HEK293 (cell line): ENCODE measurements at regions not wholly inside any gene's neighbourhood (a gene's known extent, or its start where the extent isn't known, plus 50 kb on each side); places are given as distances from the start of the nearest gene placed in this dataset.

Source experiments
- CTCF ChIA-PET: fragments of 350-600 bp; formaldehyde crosslinking; extraction: SDS; loops from one replicate; lab custom pipeline; 2021; ENCODE audit warnings: antibody characterized with exemption; lab: Yijun Ruan, JAX
- POLR2A ChIA-PET: fragments of 300-600 bp; formaldehyde crosslinking; extraction: SDS; loops from one replicate; lab custom pipeline; 2020; ENCODE audit warnings: antibody characterized with exemption, inconsistent platforms; lab: Yijun Ruan, JAX
- H3K27ac ChIP-seq: fragments of 200-500 bp; sonication (Bioruptor generic); 2 replicates; pipeline ENCODE4 v1.5.1; 2014; ENCODE audit warnings: low read depth, low read length, control low read depth, inconsistent platforms; ENCODE audit errors: extremely low read depth
- H3K36me3 ChIP-seq, 2 experiments: fragments of 200-500 bp in 1 of 2; sonication (Bioruptor generic) in 1 of 2; 1 replicate in 1 of 2; 2 replicates in 1 of 2; pipeline ENCODE4 v1.5.1; 2014 to 2017; ENCODE audit warnings: inconsistent platforms in 2 of 2, low read length in 2 of 2; ENCODE audit not compliant: control insufficient read depth in 2 of 2, insufficient read depth in 1 of 2
- H3K4me1 ChIP-seq: fragments of 200-500 bp; sonication (Bioruptor generic); 2 replicates; pipeline ENCODE4 v1.5.1; 2014; ENCODE audit warnings: mild to moderate bottlenecking, low read length, inconsistent platforms; ENCODE audit not compliant: control insufficient read depth, insufficient read depth
- H3K4me3 ChIP-seq: 2 replicates; pipeline ENCODE4 v1.5.1; 2011; ENCODE audit warnings: low read depth, mild to moderate bottlenecking, control low read depth, low read length, moderate library complexity
- H3K9me3 ChIP-seq: fragments of 200-500 bp; sonication (Bioruptor generic); 2 replicates; pipeline ENCODE4 v1.5.1; 2014; ENCODE audit warnings: low read depth, low read length, inconsistent platforms; ENCODE audit not compliant: control insufficient read depth, insufficient read depth
- KLF8 ChIP-seq: fragments of 450-650 bp; formaldehyde crosslinking; IDR thresholded peaks from 2 replicates; pipeline ENCODE4 v1.5.1; 2016; ENCODE audit warnings: missing biosample characterization, missing genetic modification characterization
- SP3 ChIP-seq: fragments of 450-650 bp; formaldehyde crosslinking; IDR thresholded peaks from 2 replicates; pipeline ENCODE4 v1.5.1; 2016; ENCODE audit warnings: missing biosample characterization, missing genetic modification characterization
- ZBTB44 ChIP-seq: fragments of 450-650 bp; IDR thresholded peaks from 2 replicates; pipeline ENCODE4 v1.5.1; 2018; ENCODE audit warnings: missing biosample characterization, mild to moderate bottlenecking, missing genetic modification characterization
- ZNF214 ChIP-seq: fragments of 450-650 bp; formaldehyde crosslinking; IDR thresholded peaks from 2 replicates; pipeline ENCODE4 v1.5.1; 2017; ENCODE audit warnings: missing biosample characterization, mild to moderate bottlenecking, missing genetic modification characterization, borderline replicate concordance
- ZNF48 ChIP-seq: fragments of 450-650 bp; formaldehyde crosslinking; IDR thresholded peaks from 2 replicates; pipeline ENCODE4 v1.5.1; 2016; ENCODE audit warnings: missing biosample characterization, missing genetic modification characterization
- ZNF488 ChIP-seq: fragments of 450-650 bp; formaldehyde crosslinking; IDR thresholded peaks from 2 replicates; pipeline ENCODE4 v1.5.1; 2016; ENCODE audit warnings: missing biosample characterization, missing genetic modification characterization
- ZNF549 ChIP-seq: fragments of 450-650 bp; IDR thresholded peaks from 2 replicates; pipeline ENCODE4 v1.5.1; 2018; ENCODE audit warnings: missing biosample characterization, missing genetic modification characterization, mild to moderate bottlenecking, inconsistent platforms, moderate library complexity
- ZNF626 ChIP-seq: fragments of 450-650 bp; sonication (Bioruptor Pico); formaldehyde crosslinking; IDR thresholded peaks from 2 replicates; pipeline ENCODE4 v1.5.1; 2018; ENCODE audit warnings: missing biosample characterization, missing genetic modification characterization, inconsistent platforms
- ZNF660 ChIP-seq: fragments of 450-650 bp; IDR thresholded peaks from 2 replicates; pipeline ENCODE4 v1.5.1; 2018; ENCODE audit warnings: missing biosample characterization, mild to moderate bottlenecking, missing genetic modification characterization
- ZNF664 ChIP-seq: fragments of 450-650 bp; formaldehyde crosslinking; IDR thresholded peaks from 2 replicates; pipeline ENCODE4 v1.5.1; 2016; ENCODE audit warnings: missing biosample characterization, missing genetic modification characterization
- ZXDB ChIP-seq: fragments of 450-650 bp; formaldehyde crosslinking; IDR thresholded peaks from 2 replicates; pipeline ENCODE4 v1.5.1; 2016; ENCODE audit warnings: missing biosample characterization, missing genetic modification characterization
- TF ChIP-seq, protein P1 (sequence below): fragments of 450-650 bp; formaldehyde crosslinking; IDR thresholded peaks from 2 replicates; pipeline ENCODE4 v1.5.1; 2016; ENCODE audit warnings: missing biosample characterization, missing genetic modification characterization
- TF ChIP-seq, protein P2 (sequence below): fragments of 450-650 bp; formaldehyde crosslinking; IDR thresholded peaks from 2 replicates; pipeline ENCODE4 v1.5.1; 2016; ENCODE audit warnings: missing biosample characterization, missing genetic modification characterization
- TF ChIP-seq, protein P3 (sequence below): fragments of 450-650 bp; formaldehyde crosslinking; IDR thresholded peaks from 2 replicates; pipeline ENCODE4 v1.5.1; 2016; ENCODE audit warnings: missing biosample characterization, missing genetic modification characterization
- TF ChIP-seq, protein P4 (sequence below): fragments of 450-650 bp; formaldehyde crosslinking; IDR thresholded peaks from 2 replicates; pipeline ENCODE4 v1.5.1; 2016; ENCODE audit warnings: missing biosample characterization, missing genetic modification characterization
- TF ChIP-seq, protein P5 (sequence below): fragments of 450-650 bp; formaldehyde crosslinking; IDR thresholded peaks from 2 replicates; pipeline ENCODE4 v1.5.1; 2016; ENCODE audit warnings: missing biosample characterization, missing genetic modification characterization

- TF ChIP-seq, protein P1, sequence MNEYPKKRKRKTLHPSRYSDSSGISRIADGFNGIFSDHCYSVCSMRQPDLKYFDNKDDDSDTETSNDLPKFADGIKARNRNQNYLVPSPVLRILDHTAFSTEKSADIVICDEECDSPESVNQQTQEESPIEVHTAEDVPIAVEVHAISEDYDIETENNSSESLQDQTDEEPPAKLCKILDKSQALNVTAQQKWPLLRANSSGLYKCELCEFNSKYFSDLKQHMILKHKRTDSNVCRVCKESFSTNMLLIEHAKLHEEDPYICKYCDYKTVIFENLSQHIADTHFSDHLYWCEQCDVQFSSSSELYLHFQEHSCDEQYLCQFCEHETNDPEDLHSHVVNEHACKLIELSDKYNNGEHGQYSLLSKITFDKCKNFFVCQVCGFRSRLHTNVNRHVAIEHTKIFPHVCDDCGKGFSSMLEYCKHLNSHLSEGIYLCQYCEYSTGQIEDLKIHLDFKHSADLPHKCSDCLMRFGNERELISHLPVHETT (tag by site-specific recombination) = no peak
- TF ChIP-seq ZNF549 (tag by site-specific recombination) = no peak
- no peak for TF ChIP-seq ZNF214 (tag by site-specific recombination)
- no peak for TF ChIP-seq ZNF664 (tag by site-specific recombination)
- no peak for TF ChIP-seq ZBTB44
Observed at GRCh38 chr5:142481410-142481809, 156.6 kb upstream of the SPRY4 start (continued).

DNA sequence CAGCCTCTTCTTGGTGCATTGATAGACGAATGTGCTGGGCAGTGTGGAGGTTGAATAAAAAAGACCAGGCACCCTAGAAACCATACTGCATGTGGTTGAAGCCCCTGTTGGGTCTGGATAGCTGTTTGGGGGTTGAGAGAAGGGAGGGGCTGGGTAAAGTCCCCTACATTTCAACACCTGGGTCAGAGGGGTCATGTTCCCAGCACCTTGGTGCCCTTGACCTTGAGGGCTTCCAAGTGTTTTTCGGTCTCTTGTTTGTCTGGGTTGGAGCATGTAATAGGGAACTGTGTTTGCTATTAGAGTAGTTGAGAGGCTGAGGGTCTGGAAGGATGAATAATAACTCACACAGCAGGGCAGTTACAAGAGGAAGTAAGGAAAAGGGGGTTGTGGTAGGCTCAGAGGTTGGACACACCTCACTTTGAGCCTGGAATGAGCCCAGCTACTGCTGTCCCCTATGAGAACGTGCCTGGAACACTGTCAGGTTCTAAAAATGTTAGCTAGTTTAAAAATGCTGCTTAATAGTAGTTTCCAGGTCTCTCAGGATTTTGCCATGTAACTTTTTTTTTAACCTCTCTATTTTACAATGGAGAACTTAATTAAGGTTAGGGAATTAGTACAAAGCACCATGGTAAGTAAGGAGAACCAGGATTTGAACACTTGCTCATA lies 155.2 kb upstream of the SPRY4 start:
- Histone ChIP-seq H3K4me1 (no peaks in the 10 kb centered on the region), H3K36me3 (no peaks in the 10 kb centered on the region), H3K4me3 (no peak overlapping the region), H3K27ac (no peak overlapping the region), H3K9me3 (no peaks in the 10 kb centered on the region)
- ChIA-PET CTCF (no interaction called here), POLR2A (no interaction called here)
- TF ChIP-seq, protein P2, sequence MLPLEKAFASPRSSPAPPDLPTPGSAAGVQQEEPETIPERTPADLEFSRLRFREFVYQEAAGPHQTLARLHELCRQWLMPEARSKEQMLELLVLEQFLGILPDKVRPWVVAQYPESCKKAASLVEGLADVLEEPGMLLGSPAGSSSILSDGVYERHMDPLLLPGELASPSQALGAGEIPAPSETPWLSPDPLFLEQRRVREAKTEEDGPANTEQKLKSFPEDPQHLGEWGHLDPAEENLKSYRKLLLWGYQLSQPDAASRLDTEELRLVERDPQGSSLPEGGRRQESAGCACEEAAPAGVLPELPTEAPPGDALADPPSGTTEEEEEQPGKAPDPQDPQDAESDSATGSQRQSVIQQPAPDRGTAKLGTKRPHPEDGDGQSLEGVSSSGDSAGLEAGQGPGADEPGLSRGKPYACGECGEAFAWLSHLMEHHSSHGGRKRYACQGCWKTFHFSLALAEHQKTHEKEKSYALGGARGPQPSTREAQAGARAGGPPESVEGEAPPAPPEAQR (tag by site-specific recombination) = no peak
- TF ChIP-seq, protein P3, sequence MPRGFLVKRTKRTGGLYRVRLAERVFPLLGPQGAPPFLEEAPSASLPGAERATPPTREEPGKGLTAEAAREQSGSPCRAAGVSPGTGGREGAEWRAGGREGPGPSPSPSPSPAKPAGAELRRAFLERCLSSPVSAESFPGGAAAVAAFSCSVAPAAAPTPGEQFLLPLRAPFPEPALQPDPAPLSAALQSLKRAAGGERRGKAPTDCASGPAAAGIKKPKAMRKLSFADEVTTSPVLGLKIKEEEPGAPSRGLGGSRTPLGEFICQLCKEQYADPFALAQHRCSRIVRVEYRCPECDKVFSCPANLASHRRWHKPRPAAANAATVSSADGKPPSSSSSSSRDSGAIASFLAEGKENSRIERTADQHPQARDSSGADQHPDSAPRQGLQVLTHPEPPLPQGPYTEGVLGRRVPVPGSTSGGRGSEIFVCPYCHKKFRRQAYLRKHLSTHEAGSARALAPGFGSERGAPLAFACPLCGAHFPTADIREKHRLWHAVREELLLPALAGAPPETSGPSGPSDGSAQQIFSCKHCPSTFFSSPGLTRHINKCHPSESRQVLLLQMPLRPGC (tag by site-specific recombination) = no peak
- TF ChIP-seq KLF8 (tag by site-specific recombination) (no peak), ZNF488 (tag by site-specific recombination) (no peak), ZNF626 (tag by site-specific recombination) (no peak), ZNF48 (tag by site-specific recombination) (no peak), ZXDB (tag by site-specific recombination) (no peak), SP3 (tag by site-specific recombination) (no peak), ZNF660 (tag by site-specific recombination) (no peak)
- TF ChIP-seq, protein P4, sequence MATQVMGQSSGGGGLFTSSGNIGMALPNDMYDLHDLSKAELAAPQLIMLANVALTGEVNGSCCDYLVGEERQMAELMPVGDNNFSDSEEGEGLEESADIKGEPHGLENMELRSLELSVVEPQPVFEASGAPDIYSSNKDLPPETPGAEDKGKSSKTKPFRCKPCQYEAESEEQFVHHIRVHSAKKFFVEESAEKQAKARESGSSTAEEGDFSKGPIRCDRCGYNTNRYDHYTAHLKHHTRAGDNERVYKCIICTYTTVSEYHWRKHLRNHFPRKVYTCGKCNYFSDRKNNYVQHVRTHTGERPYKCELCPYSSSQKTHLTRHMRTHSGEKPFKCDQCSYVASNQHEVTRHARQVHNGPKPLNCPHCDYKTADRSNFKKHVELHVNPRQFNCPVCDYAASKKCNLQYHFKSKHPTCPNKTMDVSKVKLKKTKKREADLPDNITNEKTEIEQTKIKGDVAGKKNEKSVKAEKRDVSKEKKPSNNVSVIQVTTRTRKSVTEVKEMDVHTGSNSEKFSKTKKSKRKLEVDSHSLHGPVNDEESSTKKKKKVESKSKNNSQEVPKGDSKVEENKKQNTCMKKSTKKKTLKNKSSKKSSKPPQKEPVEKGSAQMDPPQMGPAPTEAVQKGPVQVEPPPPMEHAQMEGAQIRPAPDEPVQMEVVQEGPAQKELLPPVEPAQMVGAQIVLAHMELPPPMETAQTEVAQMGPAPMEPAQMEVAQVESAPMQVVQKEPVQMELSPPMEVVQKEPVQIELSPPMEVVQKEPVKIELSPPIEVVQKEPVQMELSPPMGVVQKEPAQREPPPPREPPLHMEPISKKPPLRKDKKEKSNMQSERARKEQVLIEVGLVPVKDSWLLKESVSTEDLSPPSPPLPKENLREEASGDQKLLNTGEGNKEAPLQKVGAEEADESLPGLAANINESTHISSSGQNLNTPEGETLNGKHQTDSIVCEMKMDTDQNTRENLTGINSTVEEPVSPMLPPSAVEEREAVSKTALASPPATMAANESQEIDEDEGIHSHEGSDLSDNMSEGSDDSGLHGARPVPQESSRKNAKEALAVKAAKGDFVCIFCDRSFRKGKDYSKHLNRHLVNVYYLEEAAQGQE (tag by site-specific recombination) = no peak
- TF ChIP-seq, protein P5, sequence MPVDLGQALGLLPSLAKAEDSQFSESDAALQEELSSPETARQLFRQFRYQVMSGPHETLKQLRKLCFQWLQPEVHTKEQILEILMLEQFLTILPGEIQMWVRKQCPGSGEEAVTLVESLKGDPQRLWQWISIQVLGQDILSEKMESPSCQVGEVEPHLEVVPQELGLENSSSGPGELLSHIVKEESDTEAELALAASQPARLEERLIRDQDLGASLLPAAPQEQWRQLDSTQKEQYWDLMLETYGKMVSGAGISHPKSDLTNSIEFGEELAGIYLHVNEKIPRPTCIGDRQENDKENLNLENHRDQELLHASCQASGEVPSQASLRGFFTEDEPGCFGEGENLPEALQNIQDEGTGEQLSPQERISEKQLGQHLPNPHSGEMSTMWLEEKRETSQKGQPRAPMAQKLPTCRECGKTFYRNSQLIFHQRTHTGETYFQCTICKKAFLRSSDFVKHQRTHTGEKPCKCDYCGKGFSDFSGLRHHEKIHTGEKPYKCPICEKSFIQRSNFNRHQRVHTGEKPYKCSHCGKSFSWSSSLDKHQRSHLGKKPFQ (tag by site-specific recombination) = no peak
